ENCODE measurements at regions not wholly inside any gene's neighbourhood (a gene's known extent, or its start where the extent isn't known, plus 50 kb on each side); places are given as distances from the start of the nearest gene placed in this dataset.
A peak's percentile ranks its signal among the peaks of the same experiment; 100 is the strongest.

DNA sequence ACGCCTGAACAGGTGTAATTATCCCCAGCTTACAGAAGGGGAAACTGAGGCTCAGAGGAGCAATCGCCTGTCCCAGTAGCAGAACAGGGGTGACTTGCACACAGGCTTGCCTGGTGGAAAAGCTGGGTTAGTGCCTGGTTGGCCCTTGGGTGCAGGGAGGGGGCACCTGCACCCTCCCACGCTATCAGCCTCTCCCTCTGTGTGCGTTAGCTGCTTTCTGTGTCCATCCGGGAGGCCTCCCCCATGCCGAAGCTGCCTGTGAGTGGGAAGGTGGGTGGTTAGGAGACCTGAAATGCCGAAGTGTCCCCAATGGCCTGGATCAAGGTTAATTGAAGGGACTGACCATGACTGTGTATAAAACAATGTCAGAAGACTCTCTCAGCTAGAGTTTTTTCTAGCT, 295.0 kb downstream of the ZNF536 start:
- DNase-seq (ENCODE audit: low read depth in 2 of 2), result no peak

DNA sequence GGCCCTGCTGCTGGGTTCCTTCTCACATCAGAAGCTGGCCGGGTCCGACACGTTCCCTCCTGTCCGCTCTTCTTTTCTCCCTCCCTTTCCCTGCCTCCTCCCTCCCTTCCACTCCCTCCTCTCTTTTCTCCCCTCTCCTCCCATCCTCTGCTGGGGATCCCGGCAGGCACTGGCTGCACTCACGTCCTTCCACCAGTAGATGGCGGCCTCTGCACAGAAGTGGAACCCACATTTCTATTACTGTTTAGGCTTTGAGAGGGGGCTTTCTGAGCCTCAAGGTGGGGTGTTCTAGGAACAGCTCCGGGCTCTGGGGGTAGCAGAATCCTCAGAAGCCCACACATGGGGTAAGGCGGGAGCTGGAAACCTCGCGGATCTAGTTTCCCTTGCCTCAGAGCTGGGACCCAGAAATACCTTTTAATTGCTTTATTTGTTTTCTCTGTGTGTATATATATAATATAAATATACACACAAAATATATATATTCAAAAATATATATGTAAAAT, 294.2 kb downstream of the ZNF536 start:
- no peak for DNase-seq (ENCODE audit: low read depth in 2 of 2)

DNA sequence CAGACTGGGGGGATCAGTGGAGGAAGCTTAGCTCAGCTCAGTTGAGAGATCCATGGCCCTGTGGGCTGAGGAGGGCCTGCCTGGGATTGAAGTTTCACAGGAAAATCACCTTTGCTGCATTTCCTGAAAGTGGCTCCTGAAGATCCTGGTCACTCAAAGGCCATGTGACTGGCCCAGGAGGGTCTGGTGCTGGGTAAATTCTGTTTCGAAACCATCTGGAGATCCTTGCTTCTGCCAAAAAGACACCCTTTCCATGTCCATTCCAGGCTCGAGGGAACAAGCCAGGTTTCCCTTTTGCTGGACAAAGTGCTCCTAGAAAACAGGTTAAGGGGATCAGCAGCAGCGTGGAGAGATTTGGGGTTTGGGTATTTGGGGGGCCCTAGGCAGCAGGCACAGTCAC, 293.3 kb downstream of the ZNF536 start:
- DNase-seq (ENCODE audit: low read depth in 2 of 2), result no peak

DNA sequence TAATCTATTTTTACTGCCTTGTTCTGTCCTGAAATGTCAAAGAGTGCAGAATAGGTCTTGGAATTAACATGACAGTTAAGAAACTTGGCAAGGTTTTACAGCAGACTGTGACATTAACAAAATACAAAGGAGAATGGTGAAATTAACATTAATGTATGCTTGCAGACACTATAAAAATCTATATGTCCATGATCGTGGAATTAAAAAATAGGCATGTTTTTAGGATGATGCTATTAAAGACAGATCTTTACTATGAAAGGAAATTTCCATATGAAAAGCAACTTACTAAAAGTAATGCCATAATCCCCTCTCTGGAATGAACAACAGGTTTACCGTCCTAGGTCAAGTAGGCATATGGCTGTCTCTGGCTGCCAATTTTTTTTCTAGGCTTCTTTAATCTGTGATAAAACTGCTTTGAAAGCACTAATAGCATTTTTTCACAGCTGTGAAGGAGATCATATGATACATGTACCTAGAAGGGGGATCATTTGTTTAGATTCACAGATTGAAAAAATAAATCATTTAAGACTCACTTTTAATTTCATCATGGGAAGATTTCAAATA, 291.5 kb downstream of the ZNF536 start:
- DNase-seq (ENCODE audit: low read depth in 2 of 2), result no peak

DNA sequence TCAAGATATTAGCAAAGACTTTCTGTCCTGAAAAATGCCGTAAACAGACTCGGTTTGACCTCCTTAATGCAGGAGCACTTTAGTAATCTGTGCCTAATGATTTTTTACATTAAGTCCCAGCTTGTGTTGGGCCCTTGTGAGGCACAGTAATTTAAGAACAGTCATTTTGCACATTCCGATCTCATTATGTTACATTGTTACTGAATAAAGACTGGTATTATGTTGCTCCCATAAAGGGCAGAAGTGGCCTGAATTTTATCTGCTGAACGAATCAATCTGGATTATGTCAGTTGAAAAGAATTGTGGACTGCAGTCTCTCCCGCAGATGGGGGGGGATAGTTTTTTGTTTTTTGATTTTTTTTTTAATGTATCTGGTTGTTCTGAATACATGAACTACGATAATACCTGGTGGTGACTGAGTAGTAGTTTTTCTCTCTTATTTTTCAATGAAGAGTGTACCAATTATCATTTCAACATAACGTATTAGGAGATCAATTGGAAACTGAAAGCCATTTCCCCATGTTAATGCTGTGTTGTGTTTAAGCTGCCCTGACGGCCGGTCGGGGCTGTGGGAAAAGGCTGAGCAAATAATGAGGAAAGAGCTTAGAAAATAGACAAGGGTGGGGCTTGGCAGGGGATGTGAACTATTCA, 290.2 kb downstream of the ZNF536 start:
- no peak for DNase-seq (ENCODE audit: low read depth in 2 of 2)

DNA sequence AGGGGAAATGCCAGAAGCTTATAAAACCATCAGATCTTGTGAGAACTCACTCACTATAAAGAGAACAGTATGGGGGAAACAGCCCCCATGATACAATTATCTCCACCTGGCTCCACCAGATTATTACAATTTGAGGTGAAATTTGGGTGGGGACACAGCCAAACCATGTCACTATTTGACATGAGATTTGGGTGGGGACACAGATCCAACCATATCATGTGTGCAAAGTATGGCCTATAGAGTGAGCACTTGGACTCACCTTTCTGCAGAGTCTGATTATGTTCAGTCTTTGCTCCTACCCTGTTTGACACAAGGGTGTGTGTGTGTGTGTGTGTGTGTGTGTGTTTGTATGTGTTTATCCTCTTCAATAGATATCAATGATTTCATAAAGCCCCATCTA, 287.5 kb downstream of the ZNF536 start:
- DNase-seq (ENCODE audit: low read depth in 2 of 2), result no peak

DNA sequence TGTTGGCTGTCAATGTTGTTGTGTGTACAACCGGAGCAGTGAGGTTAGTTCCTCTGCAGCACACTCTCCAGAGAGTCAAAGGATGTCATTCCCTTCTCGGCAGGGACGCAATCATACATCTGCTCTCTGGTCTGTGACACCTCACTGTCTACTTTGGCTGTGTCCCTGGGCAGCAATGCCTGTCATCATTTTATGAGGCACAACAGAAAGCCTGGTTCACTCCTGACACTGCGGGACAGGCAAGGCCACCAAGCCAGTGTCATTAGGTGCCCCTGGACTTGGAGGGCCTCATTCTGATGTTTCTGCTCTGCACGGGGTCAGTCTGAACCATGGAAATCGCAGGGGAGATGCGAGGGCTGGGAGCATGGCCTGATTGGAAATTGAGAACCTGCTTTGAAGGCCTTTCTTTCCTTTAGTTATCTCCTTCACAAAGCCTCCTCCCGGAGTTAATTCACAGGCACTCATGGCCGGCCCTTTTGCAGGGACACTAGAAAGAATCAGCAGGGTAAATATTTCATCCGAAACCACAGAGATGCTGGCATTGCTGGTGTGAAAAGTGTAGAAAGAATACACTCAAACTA, 284.4 kb downstream of the ZNF536 start:
- no peak for DNase-seq (ENCODE audit: low read depth in 2 of 2)

DNA sequence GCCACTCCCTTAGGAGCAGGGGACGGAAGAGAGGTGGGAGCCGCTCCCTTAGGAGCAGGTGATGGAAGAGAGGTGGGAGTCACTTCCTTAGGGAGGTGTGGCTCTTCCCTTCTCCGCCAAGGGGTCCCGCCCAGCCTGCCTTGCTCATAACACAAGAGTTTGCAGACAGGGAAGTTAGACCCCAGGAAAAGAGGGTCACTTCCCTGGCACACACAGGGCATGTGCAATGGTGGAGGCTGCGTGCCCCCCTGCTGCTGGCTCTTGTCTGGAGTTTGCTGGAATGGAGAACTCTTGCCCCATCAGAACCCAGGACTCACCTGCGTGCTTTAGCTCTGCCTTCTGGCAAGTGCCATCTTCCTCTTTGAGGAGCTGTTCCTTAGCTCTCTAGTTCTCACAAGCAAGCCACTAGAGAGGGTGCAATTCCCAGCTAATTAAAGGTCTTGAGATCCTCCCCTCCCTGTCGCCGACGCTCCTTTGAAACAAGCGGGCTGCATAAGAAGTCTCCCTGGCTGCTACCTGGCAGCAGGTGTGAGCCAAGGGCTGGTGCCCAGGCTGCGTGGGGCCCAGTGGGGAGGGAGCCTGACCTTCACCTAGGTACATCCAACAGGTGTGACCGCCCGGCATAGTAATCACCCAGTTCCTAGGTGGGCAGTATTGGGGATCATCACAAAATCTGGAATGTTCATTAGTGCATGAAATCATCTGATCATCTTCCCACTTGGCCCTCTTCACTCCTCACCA, 281.6 kb downstream of the ZNF536 start:
- DNase-seq (ENCODE audit: low read depth in 2 of 2), result no peak

DNA sequence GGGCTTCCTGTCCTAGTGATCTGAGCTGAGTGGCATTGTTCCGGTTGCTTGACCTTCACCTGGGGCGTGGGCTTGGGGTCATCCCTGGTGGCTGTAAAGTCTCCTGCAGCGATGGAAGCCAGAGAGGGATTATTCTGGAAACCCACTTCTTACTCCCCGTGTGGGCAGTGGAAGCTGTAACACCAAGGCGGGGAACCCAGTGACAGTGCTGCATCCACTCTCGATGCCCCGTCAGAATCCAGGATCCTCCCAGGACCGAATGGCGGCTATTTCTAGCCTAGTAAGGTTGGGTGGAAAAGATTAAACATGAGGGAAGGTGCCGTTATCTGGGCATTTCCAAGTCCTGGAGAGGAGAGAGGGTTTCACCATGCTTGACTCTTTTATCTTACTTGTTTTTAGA, 280.6 kb downstream of the ZNF536 start:
- no peak for DNase-seq (ENCODE audit: low read depth in 2 of 2)

DNA sequence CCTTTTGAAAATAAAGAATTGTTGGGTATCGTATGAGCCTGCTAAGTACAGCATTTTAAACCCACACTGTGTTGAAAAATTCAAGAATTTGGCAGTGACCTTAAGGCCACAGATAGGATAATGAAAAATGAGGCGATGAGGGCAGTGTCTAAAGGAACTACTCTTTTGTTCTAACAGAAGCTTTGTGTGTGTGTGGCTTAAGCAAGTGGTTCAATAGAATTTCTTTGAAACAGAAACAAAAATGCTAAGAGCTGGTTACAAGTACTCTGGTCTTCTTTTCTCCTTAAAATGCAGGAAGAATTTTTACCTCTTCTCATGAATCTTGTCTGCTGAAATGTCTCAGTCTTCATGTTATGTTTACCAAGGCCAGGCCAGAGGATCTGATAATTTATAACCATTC, 279.5 kb downstream of the ZNF536 start:
- DNase-seq (ENCODE audit: low read depth in 2 of 2), result no peak

DNA sequence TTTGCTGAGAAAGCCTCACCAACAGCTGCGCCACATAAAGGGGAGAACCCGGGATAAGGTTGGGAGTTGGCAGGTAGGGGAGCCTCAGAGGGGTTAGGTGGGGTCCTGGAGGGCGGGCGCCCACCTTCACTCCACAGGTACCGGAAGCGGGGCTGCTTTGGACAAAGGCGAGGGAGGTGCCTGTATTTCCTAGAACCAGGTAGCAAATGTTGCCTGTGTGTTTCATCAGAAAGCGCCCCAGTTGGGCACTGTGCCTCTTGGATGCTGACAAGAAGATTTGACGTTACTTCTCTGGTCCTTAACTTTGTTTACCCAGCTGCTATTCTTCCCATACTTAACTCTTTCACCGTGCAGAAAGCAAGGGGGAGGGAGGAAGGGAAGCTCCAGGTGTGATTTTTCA, 278.9 kb downstream of the ZNF536 start:
- no peak for DNase-seq (ENCODE audit: low read depth in 2 of 2)

DNA sequence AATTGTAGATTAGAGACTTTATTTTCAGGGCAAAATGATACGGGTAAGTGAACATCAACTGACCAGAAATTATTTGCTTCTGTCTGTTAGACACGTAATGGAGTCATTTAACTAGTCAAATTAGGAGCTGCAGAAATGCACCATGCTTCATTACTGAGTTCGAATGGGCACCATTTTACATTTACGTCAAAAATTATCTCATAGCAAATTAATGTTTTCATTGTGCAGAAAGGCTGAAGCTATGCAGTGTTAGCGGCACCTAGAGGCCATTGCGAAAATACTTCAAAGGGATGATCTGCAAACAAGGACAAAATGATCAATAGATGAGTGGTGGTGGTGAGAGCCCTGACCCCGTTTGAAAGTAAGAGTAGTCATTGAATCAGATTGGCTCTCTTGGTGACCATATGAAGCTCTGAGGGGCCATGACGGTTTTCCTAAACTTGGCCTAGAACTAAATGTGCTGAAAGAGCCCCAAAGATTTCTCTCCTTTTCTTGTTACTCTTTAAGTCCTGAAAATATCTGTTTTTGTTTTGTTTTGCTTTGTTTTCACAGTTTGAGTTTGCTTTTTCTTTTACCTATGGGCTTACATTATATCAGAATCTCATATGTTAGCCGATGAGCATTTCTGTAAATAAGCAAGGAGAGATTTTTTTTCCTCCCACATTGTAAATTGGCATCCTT, 277.9 kb downstream of the ZNF536 start:
- no peak for DNase-seq (ENCODE audit: low read depth in 2 of 2)

DNA sequence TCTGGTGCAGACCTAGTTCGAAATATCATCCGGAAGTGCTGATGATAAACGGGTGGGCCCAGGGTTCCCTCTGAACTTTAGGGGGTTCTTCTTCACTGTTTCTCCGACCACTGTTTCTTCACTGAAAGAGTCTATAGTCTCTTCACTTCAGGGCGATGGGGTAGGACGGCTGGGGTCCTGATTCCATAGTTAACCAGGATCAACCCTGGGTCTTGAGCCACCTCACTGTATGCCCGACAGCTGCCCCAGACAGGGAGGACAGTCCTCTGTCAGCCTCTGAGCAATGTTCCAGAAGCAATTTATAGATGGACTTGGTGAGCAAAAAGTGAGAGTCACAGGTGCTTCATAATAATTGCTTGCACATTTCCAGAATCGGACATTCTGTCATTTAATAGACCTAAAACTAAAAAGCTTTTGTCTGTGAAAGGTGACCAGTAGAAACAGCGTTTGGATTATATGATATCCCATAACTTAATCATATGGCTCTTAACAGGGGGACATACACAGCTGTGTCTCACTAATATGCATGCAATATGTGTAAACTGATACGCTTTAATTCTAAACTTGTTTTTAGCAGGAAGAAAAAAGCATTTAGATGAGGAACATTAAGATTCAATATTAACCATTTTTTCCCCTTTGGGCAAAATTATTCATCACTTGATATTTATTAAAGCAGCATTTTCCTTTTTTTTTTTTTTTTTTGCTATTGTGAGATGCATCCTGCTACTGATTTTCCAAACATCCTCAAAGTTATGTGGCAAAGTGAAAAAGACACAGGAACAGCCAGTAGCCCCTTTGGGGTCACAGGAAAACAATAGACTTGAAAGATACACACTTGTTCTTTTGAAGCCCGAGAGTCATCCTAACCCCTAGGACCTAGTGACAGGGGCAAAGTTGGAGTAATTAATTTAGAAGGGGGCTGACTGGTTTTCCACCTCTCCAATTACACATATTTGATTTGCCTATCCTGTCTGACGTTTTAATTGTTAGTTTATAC, 277.0 kb downstream of the ZNF536 start:
- DNase-seq (ENCODE audit: low read depth in 2 of 2), result no peak

DNA sequence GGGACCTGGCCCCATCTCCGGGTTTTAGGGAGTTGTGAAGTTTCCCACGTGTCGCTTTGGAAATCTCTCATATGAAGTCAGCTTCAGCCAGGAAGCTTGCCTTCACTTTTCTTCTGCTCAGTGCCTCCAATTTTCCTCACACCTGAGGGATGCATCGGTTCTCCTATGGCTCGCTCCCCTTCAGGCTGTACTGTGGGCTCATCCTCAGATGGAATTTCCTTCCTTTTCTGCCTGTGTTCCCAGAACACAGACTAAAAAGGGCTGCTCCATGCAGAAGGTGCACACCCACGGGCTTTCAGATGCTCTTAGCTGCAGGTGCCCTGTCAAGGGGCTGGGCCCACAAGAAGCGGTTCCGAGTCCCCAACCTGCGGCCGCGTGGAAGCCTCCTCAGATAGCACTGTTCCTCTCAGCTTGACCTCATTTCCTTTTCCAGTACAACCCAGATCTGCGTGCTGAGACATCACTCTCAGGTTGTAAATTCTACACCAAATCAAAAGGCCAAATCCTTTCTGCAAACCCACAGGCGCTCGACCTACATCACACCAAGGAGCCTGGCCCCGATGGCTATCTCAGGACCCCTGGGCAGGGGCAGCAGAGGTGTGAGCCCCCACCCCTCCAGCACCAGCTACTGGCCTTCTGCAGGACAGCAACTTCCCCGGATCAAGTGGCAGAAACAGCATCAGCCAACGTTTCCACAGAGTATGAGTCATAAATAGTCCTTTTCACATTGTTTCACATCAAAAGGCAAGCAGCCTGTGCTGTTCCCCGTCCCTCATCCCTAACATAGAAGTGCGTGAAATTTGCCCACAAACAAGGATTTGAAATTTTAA, 275.9 kb downstream of the ZNF536 start:
- no peak for DNase-seq (ENCODE audit: low read depth in 2 of 2)

DNA sequence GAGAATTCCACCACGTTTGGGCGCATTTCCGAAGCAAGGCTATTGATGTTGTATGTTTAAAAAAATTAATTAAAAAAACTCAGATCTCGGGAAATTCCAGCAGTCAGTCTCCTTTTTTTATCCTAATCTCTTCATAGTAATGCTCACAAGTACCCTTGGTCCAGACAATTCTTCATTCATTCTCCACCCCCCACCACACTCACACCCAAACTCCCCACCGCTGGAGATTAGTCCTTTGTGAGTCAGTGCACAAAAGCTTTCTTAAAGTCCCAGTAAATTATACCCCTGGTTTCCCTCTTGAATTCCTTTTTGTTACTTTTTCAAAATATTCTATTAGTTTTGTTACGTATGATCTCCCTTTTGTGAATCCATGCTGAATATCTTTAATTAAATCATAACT, 274.6 kb downstream of the ZNF536 start:
- no peak for DNase-seq (ENCODE audit: low read depth in 2 of 2)

DNA sequence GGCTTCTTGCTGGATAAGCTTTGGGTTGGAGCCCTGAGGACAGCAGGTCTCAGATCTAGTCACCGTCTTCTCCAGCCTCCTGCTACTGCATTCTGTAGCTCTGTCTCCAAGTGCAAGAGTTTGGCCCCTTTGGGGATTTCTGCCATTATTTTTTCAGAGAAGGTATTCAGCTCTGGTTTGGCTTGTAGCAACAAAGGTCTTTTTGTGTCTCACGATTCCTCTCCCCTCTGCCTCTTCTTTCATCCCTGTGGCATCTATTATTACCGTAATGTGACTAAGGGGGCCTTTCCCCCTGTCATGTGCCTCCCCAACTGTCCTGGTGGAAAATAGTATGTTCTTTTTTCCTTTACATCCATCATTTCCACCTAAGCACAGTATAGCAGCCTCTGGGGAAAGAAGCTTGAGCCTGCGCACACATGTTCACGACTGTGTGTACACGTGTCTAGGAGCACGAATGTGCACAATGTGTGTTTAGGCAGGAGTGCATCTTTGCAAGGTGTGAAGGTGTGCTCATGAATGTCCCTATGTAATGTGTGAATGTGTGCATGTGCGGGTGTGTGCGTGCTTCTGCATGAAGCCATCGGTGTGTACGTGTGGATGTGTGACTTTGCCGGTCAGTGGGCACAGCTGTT, 273.9 kb downstream of the ZNF536 start:
- DNase-seq (ENCODE audit: low read depth in 2 of 2), result no peak

DNA sequence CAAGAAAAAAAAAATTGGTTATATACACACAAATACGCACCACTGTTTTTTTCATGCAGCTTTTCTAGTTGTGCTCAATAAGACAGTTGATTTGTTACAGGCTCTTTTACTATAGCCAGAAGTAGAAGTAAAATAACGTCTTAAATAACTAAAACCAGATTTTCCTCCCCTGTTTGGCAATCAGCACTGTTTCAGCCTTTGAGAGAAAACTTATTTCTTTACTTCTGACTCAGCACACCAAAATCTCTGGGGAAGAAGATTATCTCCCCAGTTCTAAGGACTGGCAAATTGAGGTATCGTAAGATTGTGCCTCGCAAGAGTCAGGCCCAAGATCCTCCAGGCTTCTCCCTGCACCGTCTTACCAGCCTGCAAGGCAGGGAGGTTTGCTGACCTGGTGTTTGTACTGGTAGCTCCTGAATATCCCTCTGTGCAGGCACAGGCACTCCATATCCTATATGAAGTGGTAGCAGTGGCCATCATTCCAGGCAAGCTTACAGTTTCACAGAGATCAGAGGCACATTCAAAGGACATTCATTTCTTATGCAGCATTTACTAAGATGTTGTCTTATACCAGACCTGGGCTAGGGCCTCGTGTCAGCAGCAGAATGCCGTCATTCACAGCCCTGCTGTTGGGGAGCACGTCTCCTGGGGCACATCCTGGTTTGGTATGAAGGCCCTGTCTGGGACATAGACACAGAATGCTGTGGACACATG, 268.2 kb downstream of the ZNF536 start:
- DNase-seq (ENCODE audit: low read depth in 2 of 2), result peak; percentile 43 to 49

DNA sequence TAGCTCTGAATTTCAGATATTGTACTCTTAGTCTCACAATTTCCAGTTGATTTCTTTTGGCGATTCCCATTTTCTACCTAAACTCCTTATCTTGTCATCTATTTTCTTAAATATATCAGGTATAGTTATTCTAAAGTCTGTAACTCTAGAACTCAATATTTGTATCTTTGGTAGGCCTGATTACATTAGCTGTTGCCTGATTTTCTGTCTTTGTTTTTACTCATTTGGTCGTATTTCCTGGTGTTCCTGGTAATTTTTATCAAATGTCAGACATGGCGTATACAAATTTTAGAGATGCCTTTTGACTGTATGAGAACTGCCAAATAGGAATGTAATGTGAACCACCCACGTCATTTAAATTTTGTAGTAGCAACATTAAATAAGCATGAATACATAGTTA, 266.7 kb downstream of the ZNF536 start:
- DNase-seq (ENCODE audit: low read depth in 2 of 2), result no peak

DNA sequence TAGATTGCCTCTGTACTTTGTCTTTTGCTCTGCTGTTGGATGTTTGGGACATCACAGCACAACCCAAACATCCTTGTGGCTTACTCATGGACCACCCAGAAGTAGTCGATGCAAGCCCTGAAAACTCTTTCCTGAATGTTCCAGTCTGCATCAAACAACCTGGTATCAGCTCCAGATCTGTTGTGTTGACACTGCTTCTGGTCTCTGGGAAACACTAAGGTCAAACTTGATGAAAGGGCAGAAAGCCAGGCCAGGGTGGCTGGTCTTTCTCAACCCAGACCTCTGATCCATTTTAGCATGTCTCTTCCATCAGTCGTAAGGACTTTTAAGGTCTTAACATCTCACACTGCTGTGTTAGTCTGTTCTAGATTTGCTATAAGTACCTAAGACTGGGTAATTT, 265.7 kb downstream of the ZNF536 start:
- no peak for DNase-seq (ENCODE audit: low read depth in 2 of 2)

All from fibroblast of skin of left biceps (primary cell).